GM11168 (cell line): ENCODE measurements at regions not wholly inside any gene's neighbourhood (a gene's known extent, or its start where the extent isn't known, plus 50 kb on each side); places are given as distances from the start of the nearest gene placed in this dataset.
"Not testable (repeated sequence)": the region's sequence is repeated elsewhere in the genome, so short reads cannot be mapped to it uniquely, and the experiment has no call there.

Source experiments
- in situ Hi-C: fragments of 300-500 bp; cut with MboI; formaldehyde crosslinking; loops from one replicate; pipeline ENCODE4 v1.12.0; 2022; ENCODE audit warnings: low sequenced_read_pairs; ENCODE audit not compliant: unreplicated experiment

- in situ Hi-C loops: no loop called here
These were observed 151.4 kb upstream of the USP9X start for GRCh38 chrX:40933706-40934425.

- in situ Hi-C loops: no loop called here
These were observed 148.4 kb upstream of the USP9X start for GRCh38 chrX:40936827-40937226.

GRCh38 chrX:40938423-40938822, 146.8 kb upstream of the USP9X start:
- in situ Hi-C loops: no loop called here

- in situ Hi-C loops: no loop called here
These were observed 142.1 kb upstream of the USP9X start for GRCh38 chrX:40943093-40943641.

- in situ Hi-C loops: no loop called here
These were observed 139.9 kb upstream of the USP9X start for GRCh38 chrX:40945361-40945713.

GRCh38 chrX:40947276-40947675, 138.0 kb upstream of the USP9X start:
- in situ Hi-C loops: no loop called here

GRCh38 chrX:40949071-40949470, 136.2 kb upstream of the USP9X start:
- in situ Hi-C loops: no loop called here

GRCh38 chrX:40950546-40950945, 134.7 kb upstream of the USP9X start:
- in situ Hi-C loops: no loop called here

GRCh38 chrX:40951407-40951806, 133.8 kb upstream of the USP9X start:
- in situ Hi-C loops: not testable (repeated sequence)

GRCh38 chrX:40952855-40953254, 132.4 kb upstream of the USP9X start:
- in situ Hi-C loops: no loop called here

- in situ Hi-C loops: no loop called here
These were observed 131.9 kb upstream of the USP9X start for GRCh38 chrX:40953369-40953768.

- in situ Hi-C loops: no loop called here
These were observed 125.2 kb upstream of the USP9X start for GRCh38 chrX:40960041-40960440.

GRCh38 chrX:40962793-40963407, 122.3 kb upstream of the USP9X start:
- in situ Hi-C loops: no loop called here

- in situ Hi-C loops: no loop called here
These were observed 121.2 kb upstream of the USP9X start for GRCh38 chrX:40964008-40964407.

GRCh38 chrX:40964633-40965586, 120.3 kb upstream of the USP9X start:
- in situ Hi-C loops: no loop called here

GRCh38 chrX:40966213-40966820, 118.9 kb upstream of the USP9X start:
- in situ Hi-C loops: no loop called here

- in situ Hi-C loops: no loop called here
These were observed 117.1 kb upstream of the USP9X start for GRCh38 chrX:40968180-40968579.

GRCh38 chrX:40971736-40972135, 113.5 kb upstream of the USP9X start:
- in situ Hi-C loops: no loop called here

GRCh38 chrX:40973619-40974018, 111.6 kb upstream of the USP9X start:
- in situ Hi-C loops: no loop called here

GRCh38 chrX:40975951-40976350, 109.3 kb upstream of the USP9X start:
- in situ Hi-C loops: no loop called here
